GM18499 (cell line): ENCODE measurements at regions not wholly inside any gene's neighbourhood (a gene's known extent, or its start where the extent isn't known, plus 50 kb on each side); places are given as distances from the start of the nearest gene placed in this dataset.

Experiments
- ATAC-seq: cut with Tn5 transposase; IDR thresholded peaks from one replicate; pipeline ENCODE4 v1.9.1; 2021; ENCODE audit warnings: moderate number of reproducible peaks; ENCODE audit not compliant: insufficient read depth, unreplicated experiment

- ATAC-seq: no peak
These were observed 82.7 kb upstream of the NR2F2 start for GRCh38 chr15:96247621-96248305.

GRCh38 chr15:96252148-96252547 is 78.4 kb upstream of the NR2F2 start:
- no peak for ATAC-seq

GRCh38 chr15:96253006-96253747 is 77.3 kb upstream of the NR2F2 start:
- ATAC-seq: no peak

- ATAC-seq: no peak
These were observed 76.3 kb upstream of the NR2F2 start for GRCh38 chr15:96254173-96254572.

- no peak for ATAC-seq
These were observed 74.9 kb upstream of the NR2F2 start for GRCh38 chr15:96255599-96255998.

GRCh38 chr15:96261575-96262034 is 68.9 kb upstream of the NR2F2 start:
- peak; percentile 82 for ATAC-seq

- no peak for ATAC-seq
These were observed 68.4 kb upstream of the NR2F2 start for GRCh38 chr15:96262097-96262496.

GRCh38 chr15:96262549-96263489 is 67.7 kb upstream of the NR2F2 start:
- ATAC-seq: no peak

GRCh38 chr15:96264351-96264798 is 66.1 kb upstream of the NR2F2 start:
- ATAC-seq: no peak

- ATAC-seq: no peak
These were observed 65.5 kb upstream of the NR2F2 start for GRCh38 chr15:96264801-96265515.

GRCh38 chr15:96266456-96266855 is 64.0 kb upstream of the NR2F2 start:
- no peak for ATAC-seq

- no peak for ATAC-seq
These were observed 63.0 kb upstream of the NR2F2 start for GRCh38 chr15:96267463-96267862.

GRCh38 chr15:96268442-96269204 is 61.9 kb upstream of the NR2F2 start:
- ATAC-seq: no peak

- no peak for ATAC-seq
These were observed 59.8 kb upstream of the NR2F2 start for GRCh38 chr15:96270581-96271172.

- ATAC-seq: no peak
These were observed 58.1 kb upstream of the NR2F2 start for GRCh38 chr15:96272427-96272826.

GRCh38 chr15:96273317-96274086 is 57.0 kb upstream of the NR2F2 start:
- ATAC-seq: no peak

GRCh38 chr15:96274087-96274440 is 56.4 kb upstream of the NR2F2 start:
- no peak for ATAC-seq

GRCh38 chr15:96274698-96275097 is 55.8 kb upstream of the NR2F2 start:
- ATAC-seq: no peak
